Panc1 (cell line): ENCODE measurements at regions not wholly inside any gene's neighbourhood (a gene's known extent, or its start where the extent isn't known, plus 50 kb on each side); places are given as distances from the start of the nearest gene placed in this dataset.
"Not testable (repeated sequence)": the region's sequence is repeated elsewhere in the genome, so short reads cannot be mapped to it uniquely, and the experiment has no call there.

Experiments
- POLR2AphosphoS5 ChIP-seq: IDR thresholded peaks from 2 replicates; pipeline ENCODE4 v1.6.1; 2012; ENCODE audit warnings: mild to moderate bottlenecking, low read depth, low read length, moderate library complexity
- TF ChIP-seq, protein P1 (sequence below): fragments of 450-650 bp; IDR thresholded peaks from 2 replicates; pipeline ENCODE4 v1.5.1; 2017; ENCODE audit warnings: mild to moderate bottlenecking

DNA sequence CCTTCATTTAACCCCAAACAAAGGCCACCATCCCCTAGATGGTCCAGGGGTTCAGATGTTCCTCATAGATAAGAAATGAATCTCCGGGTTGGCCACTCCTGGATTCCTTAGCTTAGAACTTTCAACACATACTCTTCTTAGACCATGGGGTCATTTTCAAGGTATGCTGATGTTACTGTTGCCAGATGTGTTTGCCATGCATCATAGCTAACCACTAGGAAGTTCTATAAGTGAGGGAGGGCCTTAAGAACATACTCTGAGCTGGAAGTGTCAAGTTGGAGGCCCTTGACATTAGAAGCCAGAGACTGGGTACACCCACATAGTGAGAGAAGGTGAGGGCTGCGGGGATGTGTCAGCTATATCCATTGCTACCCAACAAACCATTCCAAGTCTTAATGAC lies 62.7 kb upstream of the SPDYE9 start:
- TF ChIP-seq, protein P1, sequence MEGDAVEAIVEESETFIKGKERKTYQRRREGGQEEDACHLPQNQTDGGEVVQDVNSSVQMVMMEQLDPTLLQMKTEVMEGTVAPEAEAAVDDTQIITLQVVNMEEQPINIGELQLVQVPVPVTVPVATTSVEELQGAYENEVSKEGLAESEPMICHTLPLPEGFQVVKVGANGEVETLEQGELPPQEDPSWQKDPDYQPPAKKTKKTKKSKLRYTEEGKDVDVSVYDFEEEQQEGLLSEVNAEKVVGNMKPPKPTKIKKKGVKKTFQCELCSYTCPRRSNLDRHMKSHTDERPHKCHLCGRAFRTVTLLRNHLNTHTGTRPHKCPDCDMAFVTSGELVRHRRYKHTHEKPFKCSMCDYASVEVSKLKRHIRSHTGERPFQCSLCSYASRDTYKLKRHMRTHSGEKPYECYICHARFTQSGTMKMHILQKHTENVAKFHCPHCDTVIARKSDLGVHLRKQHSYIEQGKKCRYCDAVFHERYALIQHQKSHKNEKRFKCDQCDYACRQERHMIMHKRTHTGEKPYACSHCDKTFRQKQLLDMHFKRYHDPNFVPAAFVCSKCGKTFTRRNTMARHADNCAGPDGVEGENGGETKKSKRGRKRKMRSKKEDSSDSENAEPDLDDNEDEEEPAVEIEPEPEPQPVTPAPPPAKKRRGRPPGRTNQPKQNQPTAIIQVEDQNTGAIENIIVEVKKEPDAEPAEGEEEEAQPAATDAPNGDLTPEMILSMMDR, result not testable (repeated sequence)
- not testable (repeated sequence) for TF ChIP-seq POLR2AphosphoS5
